ENCODE measurements at regions not wholly inside any gene's neighbourhood (a gene's known extent, or its start where the extent isn't known, plus 50 kb on each side); places are given as distances from the start of the nearest gene placed in this dataset.
"Not testable (repeated sequence)": the region's sequence is repeated elsewhere in the genome, so short reads cannot be mapped to it uniquely, and the experiment has no call there.

- TF ChIP-seq CTCF (conservative IDR thresholded peaks at IDR 0.05; ENCODE audit: low read length); EZH2phosphoT487 (IDR thresholded peaks at IDR 0.05; ENCODE audit: borderline replicate concordance, low read depth, low read length): not testable (repeated sequence)
Observed at GRCh38 chr12:68997526-68997925, 64.6 kb upstream of the CPM start.
